H9 (cell line): ENCODE measurements at regions not wholly inside any gene's neighbourhood (a gene's known extent, or its start where the extent isn't known, plus 50 kb on each side); places are given as distances from the start of the nearest gene placed in this dataset.

ENCODE experiments used
- DNase-seq: peaks from one replicate; pipeline ENCODE4 v3.0.0-alpha.2; 2017
- H2AFZ ChIP-seq: one replicate; pipeline ENCODE4 v1.6.1; 2013; ENCODE audit warnings: mild to moderate bottlenecking, low read length, control low read depth, moderate library complexity
- H2AK5ac ChIP-seq: 2 replicates; pipeline ENCODE4 v1.6.1; 2013; ENCODE audit warnings: low read length, control low read depth, mixed read lengths; ENCODE audit not compliant: insufficient read length
- H2BK120ac ChIP-seq: one replicate; pipeline ENCODE4 v1.6.1; 2013; ENCODE audit warnings: low read depth, mild to moderate bottlenecking, low read length, control low read depth, inconsistent platforms; ENCODE audit not compliant: poor library complexity, severe bottlenecking
- H2BK12ac ChIP-seq: 2 replicates; pipeline ENCODE4 v1.6.1; 2013; ENCODE audit warnings: low read length, control low read depth, mixed read lengths, low read depth; ENCODE audit not compliant: insufficient read length
- H2BK15ac ChIP-seq: 2 replicates; pipeline ENCODE4 v1.6.1; 2013; ENCODE audit warnings: low read depth, low read length, control low read depth
- H2BK20ac ChIP-seq: one replicate; pipeline ENCODE4 v1.6.1; 2013; ENCODE audit warnings: low read depth, mild to moderate bottlenecking, low read length, control low read depth, inconsistent platforms; ENCODE audit not compliant: poor library complexity, severe bottlenecking
- H2BK5ac ChIP-seq: 2 replicates; pipeline ENCODE4 v1.6.1; 2013; ENCODE audit warnings: low read length, control low read depth, mixed read lengths; ENCODE audit not compliant: insufficient read length
- H3K14ac ChIP-seq: 2 replicates; pipeline ENCODE4 v1.6.1; 2013; ENCODE audit warnings: low read length, control low read depth; ENCODE audit not compliant: insufficient read depth
- H3K18ac ChIP-seq: 2 replicates; pipeline ENCODE4 v1.6.1; 2013; ENCODE audit warnings: low read depth, mild to moderate bottlenecking, mixed read lengths, low read length, control low read depth; ENCODE audit not compliant: insufficient read length
- H3K23ac ChIP-seq: 2 replicates; pipeline ENCODE4 v1.6.1; 2013; ENCODE audit warnings: low read length, control low read depth, mixed read lengths, low read depth; ENCODE audit not compliant: insufficient read length
- H3K23me2 ChIP-seq: 2 replicates; pipeline ENCODE4 v1.6.1; 2013; ENCODE audit warnings: low read depth, mild to moderate bottlenecking, mixed read lengths, low read length, control low read depth; ENCODE audit not compliant: insufficient read length, poor library complexity, severe bottlenecking
- H3K27ac ChIP-seq: 2 replicates; pipeline ENCODE4 v1.5.1; 2013; ENCODE audit warnings: low read length, control low read depth, mixed read lengths, low read depth; ENCODE audit not compliant: insufficient read length
- H3K27me3 ChIP-seq: 2 replicates; pipeline ENCODE4 v1.6.1; 2013; ENCODE audit warnings: low read length, control low read depth, inconsistent platforms; ENCODE audit not compliant: insufficient read depth
- H3K4ac ChIP-seq: 2 replicates; pipeline ENCODE4 v1.6.1; 2013; ENCODE audit warnings: low read depth, mild to moderate bottlenecking, control low read depth, inconsistent platforms, low read length, moderate library complexity
- H3K4me1 ChIP-seq: 2 replicates; pipeline ENCODE4 v1.6.1; 2013; ENCODE audit warnings: low read length, control low read depth, inconsistent platforms; ENCODE audit not compliant: insufficient read depth
- H3K4me2 ChIP-seq: 2 replicates; pipeline ENCODE4 v1.6.1; 2013; ENCODE audit warnings: low read length, control low read depth, mixed read lengths; ENCODE audit not compliant: insufficient read length, insufficient read depth
- H3K56ac ChIP-seq: 2 replicates; pipeline ENCODE4 v1.6.1; 2013; ENCODE audit warnings: low read depth, mild to moderate bottlenecking, mixed read lengths, low read length, control low read depth; ENCODE audit not compliant: insufficient read length
- H3K79me1 ChIP-seq: 2 replicates; pipeline ENCODE4 v1.6.1; 2013; ENCODE audit warnings: low read depth, mild to moderate bottlenecking, moderate library complexity, low read length, control low read depth, inconsistent platforms; ENCODE audit not compliant: insufficient read depth, poor library complexity, severe bottlenecking
- H3K79me2 ChIP-seq: 2 replicates; pipeline ENCODE4 v1.6.1; 2013; ENCODE audit warnings: low read length, control low read depth, inconsistent platforms; ENCODE audit not compliant: insufficient read depth
- H3K9ac ChIP-seq: 2 replicates; pipeline ENCODE4 v1.6.1; 2013; ENCODE audit warnings: low read length, control low read depth, mixed read lengths; ENCODE audit not compliant: insufficient read length; ENCODE audit errors: extremely low read depth
- H3K9me3 ChIP-seq: one replicate; pipeline ENCODE4 v1.6.1; 2013; ENCODE audit warnings: low read depth, low read length, inconsistent platforms; ENCODE audit not compliant: control insufficient read depth
- H3T11ph ChIP-seq: one replicate; pipeline ENCODE4 v1.6.1; 2013; ENCODE audit warnings: mild to moderate bottlenecking, low read length, control low read depth, inconsistent platforms
- H4K20me1 ChIP-seq: one replicate; pipeline ENCODE4 v1.6.1; 2013; ENCODE audit not compliant: control insufficient read depth, insufficient read length, insufficient read depth
- H4K5ac ChIP-seq: 2 replicates; pipeline ENCODE4 v1.6.1; 2013; ENCODE audit warnings: low read depth, mild to moderate bottlenecking, mixed read lengths, low read length, control low read depth; ENCODE audit not compliant: insufficient read length
- H4K8ac ChIP-seq: replicated peaks from 2 replicates; pipeline ENCODE4 v1.6.1; 2013; ENCODE audit warnings: low read length, control low read depth, mixed read lengths, low read depth; ENCODE audit not compliant: insufficient read length
- H4K91ac ChIP-seq: 2 replicates; pipeline ENCODE4 v1.6.1; 2013; ENCODE audit warnings: low read depth, mild to moderate bottlenecking, moderate library complexity, mixed read lengths, low read length, control low read depth; ENCODE audit not compliant: insufficient read length
- H3K27ac Mint-ChIP-seq, 3 experiments: 2 replicates in 2 of 3; 3 replicates in 1 of 3; pipeline ENCODE4 v1.8.0; 2020 to 2021; ENCODE audit warnings: mixed read lengths in 3 of 3, mild to moderate bottlenecking in 1 of 3, moderate library complexity in 1 of 3
- H3K27me3 Mint-ChIP-seq: 2 replicates; pipeline ENCODE4 v1.8.0; 2021; ENCODE audit warnings: low read depth, mild to moderate bottlenecking, moderate library complexity, mixed read lengths
- H3K36me3 Mint-ChIP-seq, 3 experiments: 2 replicates in 2 of 3; 3 replicates in 1 of 3; pipeline ENCODE4 v1.8.0; 2020 to 2021; ENCODE audit warnings: low read depth in 3 of 3, mixed read lengths in 3 of 3; ENCODE audit not compliant: insufficient read depth in 1 of 3
- H3K4me1 Mint-ChIP-seq, 2 experiments: 2 replicates each; pipeline ENCODE4 v1.8.0; 2020; ENCODE audit warnings: mixed read lengths in 2 of 2
- H3K4me3 Mint-ChIP-seq, 2 experiments: 2 replicates in 1 of 2; 3 replicates in 1 of 2; pipeline ENCODE4 v1.8.0; 2020 to 2021; ENCODE audit warnings: mild to moderate bottlenecking in 2 of 2, mixed read lengths in 2 of 2, moderate library complexity in 1 of 2
- H3K9me3 Mint-ChIP-seq, 2 experiments: 2 replicates in 1 of 2; 3 replicates in 1 of 2; pipeline ENCODE4 v1.8.0; 2020; ENCODE audit warnings: mild to moderate bottlenecking in 2 of 2, mixed read lengths in 2 of 2, moderate library complexity in 1 of 2
- WGBS: extraction: QIAGEN DNeasy Blood & Tissue Kit; methylation state at CpG from one replicate; pipeline ENCODE4 v1.1.7; 2013; ENCODE audit warnings: missing lambda C conversion rate, low lambda C conversion rate, mixed read lengths; ENCODE audit not compliant: insufficient read length; ENCODE audit errors: extremely low coverage; 5-methylcytosine and 5-hydroxymethylcytosine counted together
- TF ChIP-seq, protein P1 (sequence below): fragments of 200-600 bp; sonication (generic); conservative IDR thresholded peaks from 3 replicates; pipeline ENCODE4 v1.8.0; 2021; ENCODE audit warnings: antibody characterized with exemption, mild to moderate bottlenecking

GRCh38 chr17:30589431-30589830 lies 112.2 kb downstream of the GOSR1 start:
- H3K14ac ChIP-seq = no peak overlapping the region
- no peak overlapping the region; a peak in 1 of 7 replicates for H3K27ac Mint-ChIP-seq
- WGBS = no CpG with 5 or more reads among the region's 1 CpG
- H3K79me2 ChIP-seq = no peaks in the 10 kb centered on the region
- H3K4me1 Mint-ChIP-seq = peaks cover 2 to 6% of the 10 kb centered on the region in 2 experiments
- H2BK120ac ChIP-seq = no peak overlapping the region
- no peak overlapping the region for H3K56ac ChIP-seq
- H3K79me1 ChIP-seq = no peaks in the 10 kb centered on the region
- H3K9me3 ChIP-seq = no peaks in the 10 kb centered on the region
- H3K36me3 Mint-ChIP-seq = 0 out of 7 replicates have a peak, but pooled peaks cover 0 to 3% (median 0%) of the 10 kb centered on the region in 3 experiments
- no peak overlapping the region for H4K91ac ChIP-seq
- H3K23ac ChIP-seq = no peak overlapping the region
- H3K4ac ChIP-seq = no peak overlapping the region
- no peak overlapping the region for H3K27ac ChIP-seq
- no peak overlapping the region for H2AFZ ChIP-seq
- TF ChIP-seq, protein P1, sequence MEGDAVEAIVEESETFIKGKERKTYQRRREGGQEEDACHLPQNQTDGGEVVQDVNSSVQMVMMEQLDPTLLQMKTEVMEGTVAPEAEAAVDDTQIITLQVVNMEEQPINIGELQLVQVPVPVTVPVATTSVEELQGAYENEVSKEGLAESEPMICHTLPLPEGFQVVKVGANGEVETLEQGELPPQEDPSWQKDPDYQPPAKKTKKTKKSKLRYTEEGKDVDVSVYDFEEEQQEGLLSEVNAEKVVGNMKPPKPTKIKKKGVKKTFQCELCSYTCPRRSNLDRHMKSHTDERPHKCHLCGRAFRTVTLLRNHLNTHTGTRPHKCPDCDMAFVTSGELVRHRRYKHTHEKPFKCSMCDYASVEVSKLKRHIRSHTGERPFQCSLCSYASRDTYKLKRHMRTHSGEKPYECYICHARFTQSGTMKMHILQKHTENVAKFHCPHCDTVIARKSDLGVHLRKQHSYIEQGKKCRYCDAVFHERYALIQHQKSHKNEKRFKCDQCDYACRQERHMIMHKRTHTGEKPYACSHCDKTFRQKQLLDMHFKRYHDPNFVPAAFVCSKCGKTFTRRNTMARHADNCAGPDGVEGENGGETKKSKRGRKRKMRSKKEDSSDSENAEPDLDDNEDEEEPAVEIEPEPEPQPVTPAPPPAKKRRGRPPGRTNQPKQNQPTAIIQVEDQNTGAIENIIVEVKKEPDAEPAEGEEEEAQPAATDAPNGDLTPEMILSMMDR = no peak
- no peak for DNase-seq
- H4K20me1 ChIP-seq = no peaks in the 10 kb centered on the region
- no peak overlapping the region for H3K18ac ChIP-seq
- no peak overlapping the region for H3T11ph ChIP-seq
- no peak overlapping the region for H2BK12ac ChIP-seq
- no peak overlapping the region for H2BK20ac ChIP-seq
- no peaks in the 10 kb centered on the region for H3K27me3 ChIP-seq
- no peaks in the 10 kb centered on the region for H3K27me3 Mint-ChIP-seq
- no peak overlapping the region for H3K4me3 Mint-ChIP-seq
- H2AK5ac ChIP-seq = no peak overlapping the region
- no peak overlapping the region for H4K5ac ChIP-seq
- H3K23me2 ChIP-seq = no peaks in the 10 kb centered on the region
- H3K4me2 ChIP-seq = no peak overlapping the region
- no peak overlapping the region for H2BK15ac ChIP-seq
- H2BK5ac ChIP-seq = no peak overlapping the region
- H3K9me3 Mint-ChIP-seq = peaks cover 0 to 6% of the 10 kb centered on the region in 2 experiments; a peak in 1 of 5 replicates
- H4K8ac ChIP-seq = no peak overlapping the region
- no peak overlapping the region for H3K9ac ChIP-seq
- no peaks in the 10 kb centered on the region; the same call in 1 of the 2 replicates for H3K4me1 ChIP-seq
